Liver (tissue), 3 donors: ENCODE measurements at regions not wholly inside any gene's neighbourhood (a gene's known extent, or its start where the extent isn't known, plus 50 kb on each side); places are given as distances from the start of the nearest gene placed in this dataset.

Experiments
- CTCF ChIP-seq: fragments of 150-350 bp; IDR thresholded peaks from 2 replicates; pipeline ENCODE4 v1.5.1; 2017; ENCODE audit warnings: improper control_type of control experiment, low read depth, low read length; ENCODE audit not compliant: missing input control
- HNF4A ChIP-seq, 2 donors: conservative IDR thresholded peaks; 2 replicates each; pipeline ENCODE4 v1.6.1; 2016; ENCODE audit warnings: antibody characterized with exemption in 2 of 2, mild to moderate bottlenecking in 2 of 2
- MAX ChIP-seq: IDR thresholded peaks from 2 replicates; pipeline ENCODE4 v1.6.1; 2016; ENCODE audit warnings: antibody characterized with exemption
- SP1 ChIP-seq: IDR thresholded peaks from 2 replicates; pipeline ENCODE4 v1.6.1; 2018; ENCODE audit warnings: antibody characterized with exemption, mild to moderate bottlenecking
- ZBTB33 ChIP-seq: IDR thresholded peaks from 2 replicates; pipeline ENCODE4 v1.6.1; 2016; ENCODE audit warnings: antibody characterized with exemption
- donor health status: healthy.
- donor health status: healthy.

- TF ChIP-seq CTCF (no peak), ZBTB33 (no peak), MAX (no peak), SP1 (no peak), HNF4A (conservative IDR thresholded peaks at IDR 0.05) (no peak)
Measured at GRCh38 chr20:57060407-57061050, 205.9 kb downstream of the BMP7 start.
